Lower lobe of right lung (tissue), 2 donors: ENCODE measurements at regions not wholly inside any gene's neighbourhood (a gene's known extent, or its start where the extent isn't known, plus 50 kb on each side); places are given as distances from the start of the nearest gene placed in this dataset.

ENCODE experiments used
- ATAC-seq, 2 donors: fragments of 200-7000 bp; cut with Tn5 transposase; one replicate each; pipeline ENCODE4 v1.9.1; 2020 to 2022; ENCODE audit warnings: mild to moderate bottlenecking in 2 of 2, moderate library complexity in 2 of 2
- DNase-seq: peaks from one replicate; pipeline ENCODE4 v3.0.0-alpha.2; 2020
- H3K27ac ChIP-seq: fragments of 200-600 bp; one replicate; pipeline ENCODE4 v1.8.0; 2022
- H3K27me3 ChIP-seq: fragments of 200-600 bp; one replicate; pipeline ENCODE4 v1.8.0; 2022; ENCODE audit warnings: low read depth
- H3K36me3 ChIP-seq: fragments of 200-600 bp; one replicate; pipeline ENCODE4 v1.8.0; 2022; ENCODE audit warnings: mild to moderate bottlenecking
- H3K4me1 ChIP-seq: fragments of 200-600 bp; one replicate; pipeline ENCODE4 v1.8.0; 2022
- H3K4me3 ChIP-seq: fragments of 200-600 bp; one replicate; pipeline ENCODE4 v1.8.0; 2022; ENCODE audit warnings: mild to moderate bottlenecking
- H3K9me3 ChIP-seq: fragments of 200-600 bp; one replicate; pipeline ENCODE4 v1.8.0; 2022
- CTCF ChIP-seq: fragments of 200-600 bp; IDR thresholded peaks from one replicate; pipeline ENCODE4 v1.8.0; 2022; ENCODE audit warnings: antibody characterized with exemption, mild to moderate bottlenecking
- intact Hi-C: fragments of 100-400 bp; cut with DNase I; formaldehyde crosslinking; loops from one replicate; pipeline ENCODE4 v1.11.0; 2022
- donor health status: DM: no; HTN: yes; CAD: no; lungs with severe emphysema.

- Histone ChIP-seq H3K4me3 (no peak overlapping the region), H3K9me3 (no peaks in the 10 kb centered on the region), H3K4me1 (no peaks in the 10 kb centered on the region), H3K27ac (no peak overlapping the region), H3K36me3 (no peaks in the 10 kb centered on the region), H3K27me3 (no peaks in the 10 kb centered on the region)
- intact Hi-C loops: no loop called here
- ATAC-seq (no peak), DNase-seq (no peak)
- TF ChIP-seq CTCF: no peak
Observed at GRCh38 chr10:69751214-69751613, 50.5 kb upstream of the COL13A1 start.
